GM21529 (cell line): ENCODE measurements at regions not wholly inside any gene's neighbourhood (a gene's known extent, or its start where the extent isn't known, plus 50 kb on each side); places are given as distances from the start of the nearest gene placed in this dataset.

ENCODE experiments used
- ATAC-seq: cut with Tn5 transposase; IDR thresholded peaks from one replicate; pipeline ENCODE4 v1.9.1; 2021; ENCODE audit not compliant: unreplicated experiment

GRCh38 chr10:7027913-7028808 lies 382.7 kb downstream of the SFMBT2 start:
- no peak for ATAC-seq

GRCh38 chr10:7027237-7027912 lies 383.5 kb downstream of the SFMBT2 start:
- ATAC-seq: no peak

GRCh38 chr10:7026818-7027217 lies 384.0 kb downstream of the SFMBT2 start:
- ATAC-seq: no peak

GRCh38 chr10:7025296-7025695 lies 385.5 kb downstream of the SFMBT2 start:
- no peak for ATAC-seq

- no peak for ATAC-seq
Observed at GRCh38 chr10:7015457-7015856, 395.4 kb downstream of the SFMBT2 start.

- ATAC-seq: no peak
Observed at GRCh38 chr10:7014721-7015120, 396.1 kb downstream of the SFMBT2 start.

GRCh38 chr10:7011994-7012393 lies 398.8 kb downstream of the SFMBT2 start:
- no peak for ATAC-seq

GRCh38 chr10:7008645-7009044 lies 402.2 kb downstream of the SFMBT2 start:
- no peak for ATAC-seq

- ATAC-seq: no peak
Observed at GRCh38 chr10:7007600-7008190, 403.1 kb downstream of the SFMBT2 start.

- ATAC-seq: no peak
Observed at GRCh38 chr10:7006566-7006965, 404.3 kb downstream of the SFMBT2 start.

GRCh38 chr10:7003831-7004395 lies 406.9 kb downstream of the SFMBT2 start:
- ATAC-seq: no peak

GRCh38 chr10:7000061-7000460 lies 410.8 kb downstream of the SFMBT2 start:
- no peak for ATAC-seq

- ATAC-seq: no peak
Observed at GRCh38 chr10:6999232-6999925, 411.5 kb downstream of the SFMBT2 start.

- no peak for ATAC-seq
Observed at GRCh38 chr10:6997509-6997908, 413.3 kb downstream of the SFMBT2 start.

- no peak for ATAC-seq
Observed at GRCh38 chr10:6996431-6996830, 414.4 kb downstream of the SFMBT2 start.

GRCh38 chr10:6995831-6996230 lies 415.0 kb downstream of the SFMBT2 start:
- no peak for ATAC-seq

- no peak for ATAC-seq
Observed at GRCh38 chr10:6995341-6995740, 415.3 kb upstream of the PRKCQ start.

- no peak for ATAC-seq
Observed at GRCh38 chr10:6990891-6991290, 410.8 kb upstream of the PRKCQ start.

- no peak for ATAC-seq
Observed at GRCh38 chr10:6988654-6989053, 408.6 kb upstream of the PRKCQ start.

- no peak for ATAC-seq
Observed at GRCh38 chr10:6987536-6987945, 407.5 kb upstream of the PRKCQ start.

- ATAC-seq: no peak
Observed at GRCh38 chr10:6986927-6987326, 406.9 kb upstream of the PRKCQ start.
